Stimulated activated naive CD8-positive, alpha-beta T cell treated with anti-CD3 and anti-CD28 coated beads, Interleukin-15, amount 100 ng/mL, for 72 hours (primary cell): ENCODE measurements at regions not wholly inside any gene's neighbourhood (a gene's known extent, or its start where the extent isn't known, plus 50 kb on each side); places are given as distances from the start of the nearest gene placed in this dataset.

Experiments
- ATAC-seq: fragments of 150-1000 bp; cut with Tn5 transposase; 2 replicates; pipeline ENCODE4 v1.10.0; 2021; ENCODE audit warnings: mild to moderate bottlenecking, moderate library complexity
- DNase-seq, 2 donors: peaks; one replicate each; pipeline ENCODE4 v3.0.0; 2021 to 2022
- H3K27ac Mint-ChIP-seq, 2 donors: one replicate each; pipeline ENCODE4 v1.8.0; 2022; ENCODE audit warnings: mild to moderate bottlenecking in 2 of 2, mixed read lengths in 2 of 2, moderate library complexity in 2 of 2
- H3K27me3 Mint-ChIP-seq: one replicate; pipeline ENCODE4 v1.8.0; 2022; ENCODE audit warnings: mixed read lengths
- H3K4me1 Mint-ChIP-seq: one replicate; pipeline ENCODE4 v1.8.0; 2022; ENCODE audit warnings: mild to moderate bottlenecking, mixed read lengths
- H3K4me3 Mint-ChIP-seq, 2 donors: one replicate each; pipeline ENCODE4 v1.8.0; 2022; ENCODE audit warnings: mild to moderate bottlenecking in 2 of 2, mixed read lengths in 2 of 2, moderate library complexity in 1 of 2
- H3K9me3 Mint-ChIP-seq, 2 donors: one replicate each; pipeline ENCODE4 v1.8.0; 2022; ENCODE audit warnings: mixed read lengths in 2 of 2

DNA sequence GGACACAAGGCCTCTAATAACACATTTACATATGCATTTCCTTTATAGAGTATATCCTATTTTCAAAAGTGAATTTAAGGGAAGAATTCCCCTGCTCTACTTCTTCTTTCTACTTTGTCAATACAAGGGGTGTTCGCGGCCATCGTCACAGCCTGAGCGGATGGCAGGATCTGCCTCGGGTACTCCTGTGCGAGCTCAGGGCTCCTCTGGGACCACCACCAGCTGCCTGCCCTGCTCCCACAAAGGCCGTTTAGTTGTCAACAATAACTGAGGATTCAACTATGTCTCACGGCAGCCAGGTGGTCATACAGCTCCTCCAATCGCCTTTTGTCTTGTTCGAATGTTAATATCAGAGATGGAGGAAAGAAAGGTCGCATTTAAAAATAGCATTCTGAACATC, 228.2 kb upstream of the TENM3 start:
- Mint-ChIP-seq H3K9me3 (no peaks in the 10 kb centered on the region), H3K4me3 (no peak overlapping the region), H3K27ac (no peak overlapping the region), H3K4me1 (peaks cover 6% of the 10 kb centered on the region), H3K27me3 (no peaks in the 10 kb centered on the region)
- ATAC-seq (no peak), DNase-seq (no peak)

DNA sequence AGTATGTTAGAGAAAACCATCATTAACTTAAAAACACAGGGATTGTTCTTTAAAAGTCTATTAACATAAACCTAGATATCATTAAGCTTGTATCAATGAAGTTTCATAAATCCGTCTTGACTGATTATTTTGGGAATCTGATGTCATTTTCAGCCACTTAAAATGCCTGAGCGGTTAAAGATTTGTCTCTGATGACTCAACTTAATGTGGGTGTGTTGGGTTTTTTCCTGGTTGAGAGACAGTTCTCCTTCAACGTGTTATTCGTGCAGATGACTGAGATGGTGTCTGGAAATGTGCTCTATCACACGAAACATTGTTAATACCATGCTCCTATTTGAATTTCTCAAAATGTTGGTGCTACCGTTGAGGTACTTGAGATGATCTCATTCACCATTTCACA, 227.3 kb upstream of the TENM3 start:
- DNase-seq (no peak), ATAC-seq (no peak)
- H3K9me3 Mint-ChIP-seq, result no peaks in the 10 kb centered on the region
- H3K27ac Mint-ChIP-seq, result no peak overlapping the region
- no peaks in the 10 kb centered on the region for H3K27me3 Mint-ChIP-seq
- no peak overlapping the region for H3K4me3 Mint-ChIP-seq
- peaks cover 6% of the 10 kb centered on the region for H3K4me1 Mint-ChIP-seq

GRCh38 chr4:182017038-182017437, 226.2 kb upstream of the TENM3 start:
- Mint-ChIP-seq H3K27me3 (no peaks in the 10 kb centered on the region), H3K4me3 (no peak overlapping the region), H3K9me3 (peaks cover 0 to 5% of the 10 kb centered on the region in 2 donors), H3K4me1 (peaks cover 6% of the 10 kb centered on the region), H3K27ac (no peak overlapping the region)
- no peak for DNase-seq
- no peak for ATAC-seq

DNA sequence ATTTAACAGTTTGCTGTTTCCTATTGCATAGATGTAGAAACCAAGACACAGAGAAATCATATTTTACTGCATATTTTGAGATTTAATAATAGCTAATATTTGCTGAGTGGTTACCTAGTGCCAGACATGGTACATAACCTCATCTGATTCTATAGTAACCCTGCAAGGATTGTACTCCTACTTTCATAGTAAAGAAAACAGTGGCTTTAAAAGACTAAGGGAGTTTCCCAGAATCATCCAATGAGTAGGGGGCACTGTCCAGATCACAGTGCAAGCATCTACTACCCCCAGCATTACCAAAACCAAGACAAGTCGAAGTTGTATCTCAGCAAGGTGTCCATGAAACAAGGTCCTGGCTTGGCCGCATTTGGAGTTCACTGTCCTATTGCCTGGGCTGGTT, 224.5 kb upstream of the TENM3 start:
- Mint-ChIP-seq H3K4me1 (peaks cover 6% of the 10 kb centered on the region), H3K27ac (no peak overlapping the region), H3K4me3 (no peak overlapping the region), H3K27me3 (no peaks in the 10 kb centered on the region), H3K9me3 (peaks cover 0 to 5% of the 10 kb centered on the region in 2 donors)
- DNase-seq (no peak), ATAC-seq (no peak)

GRCh38 chr4:182019148-182019652, 224.0 kb upstream of the TENM3 start:
- Mint-ChIP-seq H3K4me1 (peaks cover 6% of the 10 kb centered on the region), H3K27ac (no peak overlapping the region), H3K4me3 (no peak overlapping the region), H3K9me3 (peaks cover 0 to 5% of the 10 kb centered on the region in 2 donors), H3K27me3 (no peaks in the 10 kb centered on the region)
- peak; percentile 56 for ATAC-seq
- DNase-seq, result no peak

DNA sequence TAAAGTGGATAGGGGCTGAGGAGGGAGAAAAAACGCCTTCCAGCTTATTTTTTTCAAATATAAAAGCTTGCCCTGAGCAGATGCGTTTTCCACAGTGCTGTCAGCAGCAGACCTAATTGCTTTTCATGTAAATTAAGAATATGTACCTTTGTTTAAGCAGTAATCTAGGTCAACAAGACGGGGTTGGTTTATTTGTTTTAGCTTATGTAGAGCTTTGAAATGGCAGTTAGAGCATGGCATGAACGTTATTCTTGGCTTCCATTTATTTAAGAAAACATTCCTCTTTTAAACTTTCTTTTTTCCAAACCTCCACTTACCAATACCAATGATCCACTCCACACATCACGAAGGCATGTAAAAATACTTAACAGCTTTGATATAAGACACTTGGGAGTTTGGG, 220.3 kb upstream of the TENM3 start:
- Mint-ChIP-seq H3K4me1 (peaks cover 6% of the 10 kb centered on the region), H3K27me3 (no peaks in the 10 kb centered on the region), H3K27ac (no peak overlapping the region), H3K9me3 (peaks cover 17 to 21% of the 10 kb centered on the region in 2 donors), H3K4me3 (no peak overlapping the region)
- ATAC-seq (no peak), DNase-seq (no peak)

GRCh38 chr4:182023469-182023868, 219.7 kb upstream of the TENM3 start:
- H3K4me1 Mint-ChIP-seq, result peaks cover 6% of the 10 kb centered on the region
- no peak overlapping the region for H3K27ac Mint-ChIP-seq
- ATAC-seq, result no peak
- no peaks in the 10 kb centered on the region for H3K27me3 Mint-ChIP-seq
- no peak for DNase-seq
- no peak overlapping the region for H3K4me3 Mint-ChIP-seq
- H3K9me3 Mint-ChIP-seq, result peaks cover 17 to 23% of the 10 kb centered on the region in 2 donors

- Mint-ChIP-seq H3K9me3 (peaks cover 0 to 7% of the 10 kb centered on the region in 2 donors), H3K27me3 (no peaks in the 10 kb centered on the region), H3K4me3 (no peak overlapping the region), H3K27ac (no peak overlapping the region), H3K4me1 (no peaks in the 10 kb centered on the region)
- DNase-seq, result no peak
- no peak for ATAC-seq
Observed at GRCh38 chr4:182042945-182043344, 200.3 kb upstream of the TENM3 start.

GRCh38 chr4:182048871-182049270, 194.3 kb upstream of the TENM3 start:
- no peak for DNase-seq
- Mint-ChIP-seq H3K27me3 (no peaks in the 10 kb centered on the region), H3K9me3 (peaks cover under 1 to 3% of the 10 kb centered on the region in 2 donors), H3K27ac (no peak overlapping the region), H3K4me1 (no peaks in the 10 kb centered on the region), H3K4me3 (no peak overlapping the region)
- ATAC-seq, result no peak

DNA sequence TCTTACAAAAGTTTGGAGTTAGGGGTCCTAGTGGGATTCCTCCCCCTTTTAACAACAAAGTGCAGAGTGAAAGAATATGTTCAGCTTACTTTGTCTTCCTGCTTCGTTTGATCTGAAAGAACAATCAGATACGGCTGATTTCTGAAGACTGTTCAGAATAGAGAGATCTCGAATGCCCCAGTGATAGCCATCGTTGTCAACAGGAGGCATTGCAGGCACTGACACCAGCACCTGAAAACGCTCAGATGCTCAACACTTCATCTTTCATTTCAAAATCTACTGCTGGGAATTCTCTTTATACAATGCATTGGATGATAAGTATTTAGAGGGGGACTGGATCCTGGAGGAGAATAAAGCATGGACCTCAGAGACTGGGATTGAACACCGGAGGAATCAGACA, 186.3 kb upstream of the TENM3 start:
- DNase-seq, result no peak
- H3K4me1 Mint-ChIP-seq, result no peaks in the 10 kb centered on the region
- peaks cover 4 to 13% of the 10 kb centered on the region in 2 donors for H3K9me3 Mint-ChIP-seq
- H3K27me3 Mint-ChIP-seq, result no peaks in the 10 kb centered on the region
- ATAC-seq, result no peak
- H3K4me3 Mint-ChIP-seq, result no peak overlapping the region
- no peak overlapping the region for H3K27ac Mint-ChIP-seq

DNA sequence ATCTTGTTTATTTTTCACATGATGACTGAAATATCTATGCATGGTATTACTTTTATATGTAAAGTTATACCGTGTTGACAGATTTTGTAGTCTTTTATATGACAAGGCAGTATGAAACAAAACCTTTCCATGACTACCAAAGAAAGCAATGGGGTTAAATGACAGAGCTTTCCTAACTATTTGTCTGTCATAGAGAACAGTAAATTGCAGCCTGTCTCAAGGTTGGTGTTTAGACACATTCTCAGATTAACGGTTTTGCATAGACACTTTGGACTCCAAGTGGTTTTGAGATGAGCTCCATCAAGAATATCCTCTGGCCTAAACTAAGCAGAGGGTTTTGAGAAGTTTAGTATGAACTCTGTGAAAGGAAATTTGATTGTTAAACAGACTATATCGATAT, 180.7 kb upstream of the TENM3 start:
- no peaks in the 10 kb centered on the region for H3K4me1 Mint-ChIP-seq

DNA sequence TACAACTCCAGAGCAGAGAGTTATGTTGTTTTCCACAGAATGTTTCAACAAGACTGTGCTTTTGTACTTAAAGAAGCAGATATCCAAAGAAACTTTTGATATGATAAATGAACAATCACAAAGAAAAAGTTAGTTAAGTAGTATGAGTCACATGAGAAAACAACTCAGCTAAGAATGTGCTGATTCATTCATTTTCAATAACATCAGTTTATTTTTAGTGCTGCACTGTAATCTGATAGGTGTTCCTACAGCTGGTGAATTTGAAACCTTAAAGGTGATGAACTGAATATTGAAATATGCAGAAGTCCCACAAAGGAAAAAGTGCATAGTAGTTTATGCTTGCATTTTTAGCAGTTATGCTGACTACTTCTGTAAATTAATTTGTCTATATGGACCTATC, 180.3 kb upstream of the TENM3 start:
- no peak overlapping the region for H3K4me3 Mint-ChIP-seq
- no peak for DNase-seq
- H3K9me3 Mint-ChIP-seq, result no peaks in the 10 kb centered on the region
- H3K4me1 Mint-ChIP-seq, result no peaks in the 10 kb centered on the region
- no peaks in the 10 kb centered on the region for H3K27me3 Mint-ChIP-seq
- no peak overlapping the region for H3K27ac Mint-ChIP-seq
- ATAC-seq, result no peak

More for the DNA sequence above, 180.7 kb upstream of the TENM3 start:
- H3K4me3 Mint-ChIP-seq, result no peak overlapping the region
- DNase-seq, result no peak
- no peaks in the 10 kb centered on the region for H3K9me3 Mint-ChIP-seq
- no peak overlapping the region for H3K27ac Mint-ChIP-seq
- no peaks in the 10 kb centered on the region for H3K27me3 Mint-ChIP-seq
- no peak for ATAC-seq

GRCh38 chr4:182063651-182064050, 179.6 kb upstream of the TENM3 start:
- DNase-seq, result no peak
- no peaks in the 10 kb centered on the region for H3K9me3 Mint-ChIP-seq
- H3K4me1 Mint-ChIP-seq, result no peaks in the 10 kb centered on the region
- no peak for ATAC-seq
- H3K27ac Mint-ChIP-seq, result no peak overlapping the region
- H3K27me3 Mint-ChIP-seq, result no peaks in the 10 kb centered on the region
- H3K4me3 Mint-ChIP-seq, result no peak overlapping the region

GRCh38 chr4:182065255-182065654, 177.9 kb upstream of the TENM3 start:
- no peaks in the 10 kb centered on the region for H3K4me1 Mint-ChIP-seq
- no peak overlapping the region for H3K27ac Mint-ChIP-seq
- ATAC-seq (no peak), DNase-seq (no peak)
- no peak overlapping the region for H3K4me3 Mint-ChIP-seq
- no peaks in the 10 kb centered on the region for H3K9me3 Mint-ChIP-seq
- H3K27me3 Mint-ChIP-seq, result no peaks in the 10 kb centered on the region

- H3K27ac Mint-ChIP-seq, result no peak overlapping the region
- DNase-seq (no peak), ATAC-seq (no peak)
- H3K4me3 Mint-ChIP-seq, result no peak overlapping the region
- no peaks in the 10 kb centered on the region for H3K4me1 Mint-ChIP-seq
- H3K9me3 Mint-ChIP-seq, result no peaks in the 10 kb centered on the region
- H3K27me3 Mint-ChIP-seq, result no peaks in the 10 kb centered on the region
Observed at GRCh38 chr4:182066037-182066436, 177.2 kb upstream of the TENM3 start.

DNA sequence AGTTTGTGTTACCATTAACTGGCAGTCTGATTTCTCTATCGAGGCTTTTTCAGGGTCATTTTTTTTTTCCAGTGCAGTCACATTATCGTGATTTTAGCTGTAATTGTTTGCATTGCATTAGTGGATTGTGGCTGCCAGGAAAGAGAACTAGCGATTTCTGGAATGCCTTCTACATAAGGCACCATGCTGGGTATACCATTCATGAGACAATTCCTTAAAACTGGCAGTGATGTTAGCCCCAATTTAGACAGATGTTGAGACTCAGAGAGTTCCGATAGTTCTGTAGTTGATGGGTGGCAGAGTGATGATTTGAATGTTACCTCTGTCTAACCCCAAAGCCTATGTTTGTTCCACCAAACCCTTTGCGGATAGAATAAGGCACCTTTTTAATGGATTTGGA, 175.4 kb upstream of the TENM3 start:
- H3K4me1 Mint-ChIP-seq, result no peaks in the 10 kb centered on the region
- H3K27ac Mint-ChIP-seq, result no peak overlapping the region
- H3K27me3 Mint-ChIP-seq, result no peaks in the 10 kb centered on the region
- H3K4me3 Mint-ChIP-seq, result no peak overlapping the region
- H3K9me3 Mint-ChIP-seq, result no peaks in the 10 kb centered on the region
- no peak for ATAC-seq
- no peak for DNase-seq

DNA sequence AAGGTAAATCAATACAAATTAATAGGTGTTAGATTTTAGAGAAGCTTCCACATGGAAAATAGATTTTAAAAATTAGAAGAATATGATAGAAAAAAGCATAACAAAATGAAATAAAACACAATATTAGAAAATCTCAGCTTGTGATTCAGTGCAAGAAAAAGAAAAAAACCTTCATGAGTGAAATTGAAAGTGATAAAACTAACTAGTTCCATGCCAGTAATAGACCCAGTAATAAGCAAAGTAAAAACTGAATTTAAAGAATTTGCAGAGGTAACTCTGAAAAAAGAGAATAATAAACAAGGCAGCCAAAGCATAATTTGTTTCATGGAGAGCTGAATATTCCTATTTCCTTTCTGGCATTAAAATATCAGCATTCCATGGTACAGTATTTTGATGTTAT, 174.3 kb upstream of the TENM3 start:
- no peak overlapping the region for H3K4me3 Mint-ChIP-seq
- DNase-seq (no peak), ATAC-seq (no peak)
- H3K9me3 Mint-ChIP-seq, result no peaks in the 10 kb centered on the region
- no peak overlapping the region for H3K27ac Mint-ChIP-seq
- no peaks in the 10 kb centered on the region for H3K27me3 Mint-ChIP-seq
- H3K4me1 Mint-ChIP-seq, result no peaks in the 10 kb centered on the region
